Fibroblast of lung (primary cell): ENCODE measurements at regions not wholly inside any gene's neighbourhood (a gene's known extent, or its start where the extent isn't known, plus 50 kb on each side); places are given as distances from the start of the nearest gene placed in this dataset.

Experiments used
- EZH2 ChIP-seq: IDR thresholded peaks from 2 replicates; pipeline ENCODE4 v1.5.1; 2012; ENCODE audit warnings: low read length, control low read depth, mild to moderate bottlenecking; ENCODE audit errors: missing control alignments
- TF ChIP-seq, protein P1 (sequence below), 2 donors: IDR thresholded peaks in 1 of 2; conservative IDR thresholded peaks in 1 of 2; 1 replicate in 1 of 2; 2 replicates in 1 of 2; pipeline ENCODE4 v1.5.1; 2011 to 2012; ENCODE audit warnings: low read length in 2 of 2, control low read depth in 1 of 2, inconsistent platforms in 1 of 2, low read depth in 1 of 2, mild to moderate bottlenecking in 1 of 2

DNA sequence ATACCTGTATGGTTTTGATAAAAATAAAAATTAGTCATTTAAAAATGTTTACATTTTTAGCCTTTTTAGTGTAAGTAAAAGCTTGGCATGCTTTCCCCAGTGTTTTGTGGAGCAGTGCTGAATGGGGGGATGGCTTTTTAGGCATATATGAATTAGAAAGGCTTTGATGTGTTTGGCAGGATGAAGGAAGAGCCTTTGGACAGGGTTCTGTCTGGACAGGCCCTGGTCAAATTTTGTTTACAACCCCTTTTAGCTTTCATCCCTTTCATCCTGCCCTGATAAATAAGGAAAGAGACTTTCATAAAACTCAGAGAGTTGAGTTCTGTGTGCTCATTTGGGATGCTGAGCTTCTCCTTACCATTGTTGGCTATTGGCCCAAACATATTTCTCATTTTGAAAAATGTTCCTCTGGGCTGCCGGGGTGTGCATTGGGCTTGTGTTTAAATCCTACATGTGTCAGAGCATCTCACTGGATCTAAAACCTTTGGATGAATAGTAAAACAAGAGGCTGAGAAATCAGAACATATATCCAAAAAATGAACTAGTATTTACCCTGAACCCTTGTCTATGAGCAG lies 68.1 kb upstream of the PHYHIPL start:
- TF ChIP-seq, protein P1, sequence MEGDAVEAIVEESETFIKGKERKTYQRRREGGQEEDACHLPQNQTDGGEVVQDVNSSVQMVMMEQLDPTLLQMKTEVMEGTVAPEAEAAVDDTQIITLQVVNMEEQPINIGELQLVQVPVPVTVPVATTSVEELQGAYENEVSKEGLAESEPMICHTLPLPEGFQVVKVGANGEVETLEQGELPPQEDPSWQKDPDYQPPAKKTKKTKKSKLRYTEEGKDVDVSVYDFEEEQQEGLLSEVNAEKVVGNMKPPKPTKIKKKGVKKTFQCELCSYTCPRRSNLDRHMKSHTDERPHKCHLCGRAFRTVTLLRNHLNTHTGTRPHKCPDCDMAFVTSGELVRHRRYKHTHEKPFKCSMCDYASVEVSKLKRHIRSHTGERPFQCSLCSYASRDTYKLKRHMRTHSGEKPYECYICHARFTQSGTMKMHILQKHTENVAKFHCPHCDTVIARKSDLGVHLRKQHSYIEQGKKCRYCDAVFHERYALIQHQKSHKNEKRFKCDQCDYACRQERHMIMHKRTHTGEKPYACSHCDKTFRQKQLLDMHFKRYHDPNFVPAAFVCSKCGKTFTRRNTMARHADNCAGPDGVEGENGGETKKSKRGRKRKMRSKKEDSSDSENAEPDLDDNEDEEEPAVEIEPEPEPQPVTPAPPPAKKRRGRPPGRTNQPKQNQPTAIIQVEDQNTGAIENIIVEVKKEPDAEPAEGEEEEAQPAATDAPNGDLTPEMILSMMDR (conservative IDR thresholded peaks at IDR 0.05 in 1 of 2, IDR thresholded peaks at IDR 0.05 in 1 of 2; ENCODE audit: low read depth in 1 of 2, low read length in 2 of 2), result no peak
- TF ChIP-seq EZH2, result no peak
